ENCODE measurements at regions not wholly inside any gene's neighbourhood (a gene's known extent, or its start where the extent isn't known, plus 50 kb on each side); places are given as distances from the start of the nearest gene placed in this dataset.

DNA sequence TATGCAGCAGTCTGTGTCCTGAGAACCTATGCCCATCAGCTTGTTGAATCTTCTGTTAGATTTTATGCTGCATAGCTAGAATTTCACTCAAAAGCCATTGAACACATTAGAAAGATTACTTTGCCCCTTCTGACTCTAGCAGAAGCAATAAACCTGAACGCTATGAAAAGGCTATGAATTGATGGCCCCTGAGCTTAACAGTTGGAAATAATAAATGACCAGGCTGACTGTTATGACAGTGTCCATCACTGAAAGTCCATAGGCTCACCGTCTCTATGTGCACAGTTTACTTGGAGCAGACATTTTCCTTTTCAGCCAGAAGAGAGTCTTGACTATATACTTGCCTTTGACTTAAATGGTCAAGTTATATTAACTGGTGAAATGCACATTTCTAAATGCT, 1618.8 kb upstream of the ACVR2A start:
- Histone ChIP-seq H3K9me3 (ENCODE audit: control insufficient read depth, insufficient read depth, low read depth, low read length) (no peaks in the 10 kb centered on the region), H3K4me1 (ENCODE audit: control insufficient read depth, insufficient read depth, low read length) (no peaks in the 10 kb centered on the region), H3K4me3 (ENCODE audit: low read depth, low read length) (no peak overlapping the region), H3K27ac (ENCODE audit: extremely low read depth, low read depth, low read length) (no peak overlapping the region), H3K36me3 (ENCODE audit: control insufficient read depth in 2 of 2, insufficient read depth in 1 of 2, low read length in 2 of 2) (no peaks in the 10 kb centered on the region)
- TF ChIP-seq ZNF660 (tag by site-specific recombination; IDR thresholded peaks at IDR 0.05): no peak
- no peak for TF ChIP-seq ZNF114 (tag by site-specific recombination; IDR thresholded peaks at IDR 0.05)
- TF ChIP-seq BCL11A (tag by site-specific recombination; IDR thresholded peaks at IDR 0.05; ENCODE audit: low read depth): no peak
- no peak for TF ChIP-seq SETDB1 (IDR thresholded peaks at IDR 0.05; ENCODE audit: insufficient read length, low read length)
- no peak for TF ChIP-seq ZNF121 (tag by site-specific recombination; IDR thresholded peaks at IDR 0.05)
- TF ChIP-seq, protein P1, sequence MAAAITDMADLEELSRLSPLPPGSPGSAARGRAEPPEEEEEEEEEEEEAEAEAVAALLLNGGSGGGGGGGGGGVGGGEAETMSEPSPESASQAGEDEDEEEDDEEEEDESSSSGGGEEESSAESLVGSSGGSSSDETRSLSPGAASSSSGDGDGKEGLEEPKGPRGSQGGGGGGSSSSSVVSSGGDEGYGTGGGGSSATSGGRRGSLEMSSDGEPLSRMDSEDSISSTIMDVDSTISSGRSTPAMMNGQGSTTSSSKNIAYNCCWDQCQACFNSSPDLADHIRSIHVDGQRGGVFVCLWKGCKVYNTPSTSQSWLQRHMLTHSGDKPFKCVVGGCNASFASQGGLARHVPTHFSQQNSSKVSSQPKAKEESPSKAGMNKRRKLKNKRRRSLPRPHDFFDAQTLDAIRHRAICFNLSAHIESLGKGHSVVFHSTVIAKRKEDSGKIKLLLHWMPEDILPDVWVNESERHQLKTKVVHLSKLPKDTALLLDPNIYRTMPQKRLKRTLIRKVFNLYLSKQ (tag by site-specific recombination; IDR thresholded peaks at IDR 0.05; ENCODE audit: borderline replicate concordance): no peak
- no peak for TF ChIP-seq ZNF18 (tag by site-specific recombination; IDR thresholded peaks at IDR 0.05)
- no peak for TF ChIP-seq TCF7L2 (IDR thresholded peaks at IDR 0.05; ENCODE audit: borderline replicate concordance, low read depth, low read length)
- no peak for TF ChIP-seq BCL11B (tag by site-specific recombination; IDR thresholded peaks at IDR 0.05; ENCODE audit: low read depth)
- no peak for TF ChIP-seq ZNF350 (tag by site-specific recombination; IDR thresholded peaks at IDR 0.05)
- no peak for TF ChIP-seq ZNF23 (tag by site-specific recombination; IDR thresholded peaks at IDR 0.05; ENCODE audit: borderline replicate concordance)
- TF ChIP-seq YY1 (tag by site-specific recombination; IDR thresholded peaks at IDR 0.05): no peak
- no peak for TF ChIP-seq ZNF239 (tag by site-specific recombination; IDR thresholded peaks at IDR 0.05)
- TF ChIP-seq ZNF654 (tag by site-specific recombination; IDR thresholded peaks at IDR 0.05; ENCODE audit: low read depth): no peak
- no peak for TF ChIP-seq OSR2 (tag by site-specific recombination; IDR thresholded peaks at IDR 0.05)
- no peak for TF ChIP-seq ZNF843 (tag by site-specific recombination; IDR thresholded peaks at IDR 0.05)
- no peak for TF ChIP-seq ZNF423 (tag by site-specific recombination; IDR thresholded peaks at IDR 0.05)
- ChIA-PET POLR2A (no interaction called here), CTCF (no interaction called here)

DNA sequence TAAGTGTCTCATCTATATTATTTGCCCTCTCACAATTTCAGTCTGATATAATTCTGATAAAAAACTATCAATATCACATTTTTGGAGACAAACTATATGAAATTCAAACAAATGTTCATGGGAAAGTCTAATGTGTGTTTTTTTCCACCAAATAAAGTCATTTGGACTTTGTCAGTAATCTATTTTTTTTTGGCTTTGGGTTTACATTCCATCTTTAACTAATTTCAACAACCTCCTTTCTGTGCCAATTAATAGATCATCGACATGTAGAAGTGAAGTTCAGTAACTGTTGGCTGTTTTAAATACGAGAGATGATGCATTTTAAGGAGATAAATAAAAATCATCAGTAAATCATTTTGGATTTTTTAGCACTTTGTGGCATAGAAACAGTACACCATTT, 1623.0 kb upstream of the ACVR2A start:
- POLR2A ChIA-PET: no interaction called here
- H3K4me1 ChIP-seq (ENCODE audit: control insufficient read depth, insufficient read depth, low read length): no peaks in the 10 kb centered on the region
- no peaks in the 10 kb centered on the region for H3K9me3 ChIP-seq (ENCODE audit: control insufficient read depth, insufficient read depth, low read depth, low read length)
- no peak overlapping the region for H3K27ac ChIP-seq (ENCODE audit: extremely low read depth, low read depth, low read length)
- H3K36me3 ChIP-seq (ENCODE audit: control insufficient read depth in 2 of 2, insufficient read depth in 1 of 2, low read length in 2 of 2): no peaks in the 10 kb centered on the region
- CTCF ChIA-PET: no interaction called here
- H3K4me3 ChIP-seq (ENCODE audit: low read depth, low read length): no peak overlapping the region
- TF ChIP-seq ZNF664 (tag by site-specific recombination; IDR thresholded peaks at IDR 0.05) (no peak), ZNF585B (tag by site-specific recombination; IDR thresholded peaks at IDR 0.05) (no peak), ZNF184 (tag by site-specific recombination; IDR thresholded peaks at IDR 0.05) (no peak), ZNF280C (tag by site-specific recombination; IDR thresholded peaks at IDR 0.05) (no peak), SP3 (tag by site-specific recombination; IDR thresholded peaks at IDR 0.05) (no peak), ZNF473 (tag by site-specific recombination; IDR thresholded peaks at IDR 0.05) (no peak), ZNF114 (tag by site-specific recombination; IDR thresholded peaks at IDR 0.05) (no peak), ZSCAN5A (tag by site-specific recombination; IDR thresholded peaks at IDR 0.05) (no peak)
- TF ChIP-seq, protein P2, sequence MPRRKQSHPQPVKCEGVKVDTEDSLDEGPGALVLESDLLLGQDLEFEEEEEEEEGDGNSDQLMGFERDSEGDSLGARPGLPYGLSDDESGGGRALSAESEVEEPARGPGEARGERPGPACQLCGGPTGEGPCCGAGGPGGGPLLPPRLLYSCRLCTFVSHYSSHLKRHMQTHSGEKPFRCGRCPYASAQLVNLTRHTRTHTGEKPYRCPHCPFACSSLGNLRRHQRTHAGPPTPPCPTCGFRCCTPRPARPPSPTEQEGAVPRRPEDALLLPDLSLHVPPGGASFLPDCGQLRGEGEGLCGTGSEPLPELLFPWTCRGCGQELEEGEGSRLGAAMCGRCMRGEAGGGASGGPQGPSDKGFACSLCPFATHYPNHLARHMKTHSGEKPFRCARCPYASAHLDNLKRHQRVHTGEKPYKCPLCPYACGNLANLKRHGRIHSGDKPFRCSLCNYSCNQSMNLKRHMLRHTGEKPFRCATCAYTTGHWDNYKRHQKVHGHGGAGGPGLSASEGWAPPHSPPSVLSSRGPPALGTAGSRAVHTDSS (tag by site-specific recombination; IDR thresholded peaks at IDR 0.05): no peak
- TF ChIP-seq, protein P3, sequence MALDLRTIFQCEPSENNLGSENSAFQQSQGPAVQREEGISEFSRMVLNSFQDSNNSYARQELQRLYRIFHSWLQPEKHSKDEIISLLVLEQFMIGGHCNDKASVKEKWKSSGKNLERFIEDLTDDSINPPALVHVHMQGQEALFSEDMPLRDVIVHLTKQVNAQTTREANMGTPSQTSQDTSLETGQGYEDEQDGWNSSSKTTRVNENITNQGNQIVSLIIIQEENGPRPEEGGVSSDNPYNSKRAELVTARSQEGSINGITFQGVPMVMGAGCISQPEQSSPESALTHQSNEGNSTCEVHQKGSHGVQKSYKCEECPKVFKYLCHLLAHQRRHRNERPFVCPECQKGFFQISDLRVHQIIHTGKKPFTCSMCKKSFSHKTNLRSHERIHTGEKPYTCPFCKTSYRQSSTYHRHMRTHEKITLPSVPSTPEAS (tag by site-specific recombination; IDR thresholded peaks at IDR 0.05): no peak
- TF ChIP-seq, protein P4, sequence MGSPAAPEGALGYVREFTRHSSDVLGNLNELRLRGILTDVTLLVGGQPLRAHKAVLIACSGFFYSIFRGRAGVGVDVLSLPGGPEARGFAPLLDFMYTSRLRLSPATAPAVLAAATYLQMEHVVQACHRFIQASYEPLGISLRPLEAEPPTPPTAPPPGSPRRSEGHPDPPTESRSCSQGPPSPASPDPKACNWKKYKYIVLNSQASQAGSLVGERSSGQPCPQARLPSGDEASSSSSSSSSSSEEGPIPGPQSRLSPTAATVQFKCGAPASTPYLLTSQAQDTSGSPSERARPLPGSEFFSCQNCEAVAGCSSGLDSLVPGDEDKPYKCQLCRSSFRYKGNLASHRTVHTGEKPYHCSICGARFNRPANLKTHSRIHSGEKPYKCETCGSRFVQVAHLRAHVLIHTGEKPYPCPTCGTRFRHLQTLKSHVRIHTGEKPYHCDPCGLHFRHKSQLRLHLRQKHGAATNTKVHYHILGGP (tag by site-specific recombination; IDR thresholded peaks at IDR 0.05): no peak

Measured in HEK293 (cell line).